RWPE2 (cell line): ENCODE measurements at regions not wholly inside any gene's neighbourhood (a gene's known extent, or its start where the extent isn't known, plus 50 kb on each side); places are given as distances from the start of the nearest gene placed in this dataset.

Source experiments
- ATAC-seq: fragments of 200-7000 bp; cut with Tn5 transposase; 3 replicates; pipeline ENCODE4 v1.9.1; 2021; ENCODE audit warnings: low read depth
- DNase-seq: peaks from one replicate; pipeline ENCODE4 v3.0.0-alpha.2; 2020; ENCODE audit warnings: low spot score
- H3K27ac ChIP-seq: fragments of 450-650 bp; 2 replicates; pipeline ENCODE4 v1.5.1; 2017; ENCODE audit warnings: mild to moderate bottlenecking; ENCODE audit not compliant: poor library complexity, severe bottlenecking
- H3K27me3 ChIP-seq: fragments of 250-450 bp; sonication (Bioruptor Pico); 2 replicates; pipeline ENCODE4 v1.5.1; 2021; ENCODE audit warnings: mild to moderate bottlenecking, moderate library complexity; ENCODE audit not compliant: insufficient read depth, poor library complexity, severe bottlenecking
- H3K36me3 ChIP-seq: fragments of 250-450 bp; sonication (Bioruptor Pico); 2 replicates; pipeline ENCODE4 v1.5.1; 2020; ENCODE audit warnings: low read depth, mild to moderate bottlenecking, moderate library complexity
- H3K4me1 ChIP-seq: fragments of 250-450 bp; sonication (Bioruptor Pico); 2 replicates; pipeline ENCODE4 v1.5.1; 2021; ENCODE audit warnings: mild to moderate bottlenecking, moderate library complexity; ENCODE audit not compliant: insufficient read depth, poor library complexity, severe bottlenecking
- H3K4me3 ChIP-seq: fragments of 250-450 bp; sonication (Bioruptor Pico); 2 replicates; pipeline ENCODE4 v1.5.1; 2021; ENCODE audit warnings: mild to moderate bottlenecking, moderate library complexity; ENCODE audit not compliant: severe bottlenecking
- H3K9me3 ChIP-seq: fragments of 250-450 bp; sonication (Bioruptor Pico); 2 replicates; pipeline ENCODE4 v1.5.1; 2021; ENCODE audit warnings: mild to moderate bottlenecking, moderate library complexity; ENCODE audit not compliant: severe bottlenecking
- CTCF ChIP-seq: fragments of 450-650 bp; IDR thresholded peaks from one replicate; pipeline ENCODE4 v1.5.1; 2017; ENCODE audit warnings: mild to moderate bottlenecking, moderate library complexity; ENCODE audit not compliant: poor library complexity, severe bottlenecking

- H3K4me3 ChIP-seq, result no peak overlapping the region
- peak; percentile 14 for TF ChIP-seq CTCF
- H3K27ac ChIP-seq, result no peak overlapping the region
- no peak for DNase-seq
- no peaks in the 10 kb centered on the region for H3K36me3 ChIP-seq
- H3K27me3 ChIP-seq, result no peaks in the 10 kb centered on the region
- no peak for ATAC-seq
- H3K9me3 ChIP-seq, result no peaks in the 10 kb centered on the region
- no peaks in the 10 kb centered on the region for H3K4me1 ChIP-seq
Measured at GRCh38 chrX:36684053-36684452, 324.1 kb upstream of the FAM47C start.

GRCh38 chrX:36721990-36722389 lies 286.2 kb upstream of the FAM47C start:
- Histone ChIP-seq H3K27me3 (no peaks in the 10 kb centered on the region), H3K9me3 (no peaks in the 10 kb centered on the region), H3K4me3 (no peak overlapping the region), H3K4me1 (no peaks in the 10 kb centered on the region), H3K27ac (no peak overlapping the region), H3K36me3 (no peaks in the 10 kb centered on the region)
- no peak for DNase-seq
- no peak for ATAC-seq
- no peak for TF ChIP-seq CTCF

- no peak for ATAC-seq
- Histone ChIP-seq H3K36me3 (no peaks in the 10 kb centered on the region), H3K9me3 (no peaks in the 10 kb centered on the region), H3K4me1 (no peaks in the 10 kb centered on the region), H3K27me3 (no peaks in the 10 kb centered on the region), H3K4me3 (no peak overlapping the region), H3K27ac (no peak overlapping the region)
- no peak for DNase-seq
- TF ChIP-seq CTCF, result no peak
Measured at GRCh38 chrX:36753602-36754001, 254.6 kb upstream of the FAM47C start.

- Histone ChIP-seq H3K27ac (no peak overlapping the region), H3K36me3 (no peaks in the 10 kb centered on the region), H3K9me3 (no peaks in the 10 kb centered on the region), H3K4me1 (no peaks in the 10 kb centered on the region), H3K4me3 (no peak overlapping the region), H3K27me3 (no peaks in the 10 kb centered on the region)
- no peak for TF ChIP-seq CTCF
- DNase-seq, result no peak
- no peak for ATAC-seq
Measured at GRCh38 chrX:36787752-36788151, 220.4 kb upstream of the FAM47C start.

GRCh38 chrX:36803151-36803550 lies 205.0 kb upstream of the FAM47C start:
- Histone ChIP-seq H3K9me3 (no peaks in the 10 kb centered on the region), H3K27me3 (no peaks in the 10 kb centered on the region), H3K27ac (no peak overlapping the region), H3K36me3 (no peaks in the 10 kb centered on the region), H3K4me3 (no peak overlapping the region), H3K4me1 (no peaks in the 10 kb centered on the region)
- TF ChIP-seq CTCF, result no peak
- ATAC-seq (no peak), DNase-seq (no peak)
